Tibial artery (tissue), 4 donors: ENCODE measurements at regions not wholly inside any gene's neighbourhood (a gene's known extent, or its start where the extent isn't known, plus 50 kb on each side); places are given as distances from the start of the nearest gene placed in this dataset.
A peak's percentile ranks its signal among the peaks of the same experiment; 100 is the strongest.

Experiments used
- DNase-seq, 2 donors: peaks; one replicate each; pipeline ENCODE4 v3.0.0-alpha.2; 2019
- H3K27ac ChIP-seq, 2 donors: fragments of 200-600 bp; sonication (generic) in 1 of 2; 1 replicate in 1 of 2; 2 replicates in 1 of 2; pipeline ENCODE4 v1.5.1; 2018 to 2019; ENCODE audit warnings: mild to moderate bottlenecking in 1 of 2
- H3K27me3 ChIP-seq, 2 donors: fragments of 200-600 bp; sonication (generic) in 1 of 2; one replicate each; pipeline versions ENCODE4 v1.5.1 to v1.6.0; 2016 to 2019
- H3K36me3 ChIP-seq, 3 donors: fragments of 200-600 bp; sonication (generic) in 2 of 3; one replicate each; pipeline ENCODE4 v1.5.1; 2016 to 2019; ENCODE audit warnings: mild to moderate bottlenecking in 2 of 3
- H3K4me1 ChIP-seq, 4 donors: fragments of 200-600 bp; sonication (generic) in 2 of 4; 1 replicate in 3 of 4; 2 replicates in 1 of 4; pipeline ENCODE4 v1.5.1; 2016 to 2019
- H3K4me3 ChIP-seq, 2 donors: fragments of 200-600 bp; sonication (generic) in 1 of 2; 1 replicate in 1 of 2; 2 replicates in 1 of 2; pipeline ENCODE4 v1.5.1; 2018 to 2019; ENCODE audit warnings: mild to moderate bottlenecking in 2 of 2
- H3K9me3 ChIP-seq, 3 donors: fragments of 200-600 bp; sonication (generic) in 1 of 3; one replicate each; pipeline ENCODE4 v1.5.1; 2016 to 2019
- intact Hi-C: fragments of 100-400 bp; cut with DNase I; formaldehyde crosslinking; loops from one replicate; pipeline ENCODE4 v1.15.0; 2023; ENCODE audit warnings: low total_unique reads
- TF ChIP-seq, protein P1 (sequence below), 2 experiments: fragments of 200-600 bp in 1 of 2; fragments of 450-650 bp in 1 of 2; IDR thresholded peaks; one replicate each; pipeline ENCODE4 v1.5.1; 2017 to 2019; ENCODE audit warnings: antibody characterized with exemption in 2 of 2, mild to moderate bottlenecking in 1 of 2, moderate library complexity in 1 of 2

DNA sequence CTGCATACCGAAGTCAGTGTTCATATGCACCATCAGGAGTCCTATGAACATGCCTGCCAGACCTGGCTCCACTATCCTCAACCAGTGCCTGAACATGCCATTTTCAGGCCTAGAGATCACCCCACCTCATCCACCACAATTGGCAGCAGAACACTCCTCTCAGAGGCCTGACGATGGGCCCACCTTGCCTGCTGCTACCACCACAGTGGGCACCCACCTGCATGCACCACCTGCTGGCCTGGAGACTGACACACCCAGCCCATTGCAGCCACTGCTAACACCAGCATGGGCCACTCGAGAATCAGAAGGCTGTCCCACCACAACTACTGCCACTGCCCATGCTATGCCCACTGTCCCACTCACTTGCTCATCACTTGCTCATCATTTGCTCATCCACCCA, 130.7 kb upstream of the FAM13C start:
- DNase-seq, result no peak
- intact Hi-C loops, result no loop called here
- TF ChIP-seq, protein P1, sequence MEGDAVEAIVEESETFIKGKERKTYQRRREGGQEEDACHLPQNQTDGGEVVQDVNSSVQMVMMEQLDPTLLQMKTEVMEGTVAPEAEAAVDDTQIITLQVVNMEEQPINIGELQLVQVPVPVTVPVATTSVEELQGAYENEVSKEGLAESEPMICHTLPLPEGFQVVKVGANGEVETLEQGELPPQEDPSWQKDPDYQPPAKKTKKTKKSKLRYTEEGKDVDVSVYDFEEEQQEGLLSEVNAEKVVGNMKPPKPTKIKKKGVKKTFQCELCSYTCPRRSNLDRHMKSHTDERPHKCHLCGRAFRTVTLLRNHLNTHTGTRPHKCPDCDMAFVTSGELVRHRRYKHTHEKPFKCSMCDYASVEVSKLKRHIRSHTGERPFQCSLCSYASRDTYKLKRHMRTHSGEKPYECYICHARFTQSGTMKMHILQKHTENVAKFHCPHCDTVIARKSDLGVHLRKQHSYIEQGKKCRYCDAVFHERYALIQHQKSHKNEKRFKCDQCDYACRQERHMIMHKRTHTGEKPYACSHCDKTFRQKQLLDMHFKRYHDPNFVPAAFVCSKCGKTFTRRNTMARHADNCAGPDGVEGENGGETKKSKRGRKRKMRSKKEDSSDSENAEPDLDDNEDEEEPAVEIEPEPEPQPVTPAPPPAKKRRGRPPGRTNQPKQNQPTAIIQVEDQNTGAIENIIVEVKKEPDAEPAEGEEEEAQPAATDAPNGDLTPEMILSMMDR (IDR thresholded peaks at IDR 0.05), result no peak
- H3K9me3 ChIP-seq, result peaks cover 0 to 21% (median 10%) of the 10 kb centered on the region in 3 donors
- no peak overlapping the region for H3K27ac ChIP-seq
- no peaks in the 10 kb centered on the region for H3K36me3 ChIP-seq
- no peak overlapping the region for H3K4me3 ChIP-seq
- H3K27me3 ChIP-seq, result no peaks in the 10 kb centered on the region
- H3K4me1 ChIP-seq, result no peaks in the 10 kb centered on the region

DNA sequence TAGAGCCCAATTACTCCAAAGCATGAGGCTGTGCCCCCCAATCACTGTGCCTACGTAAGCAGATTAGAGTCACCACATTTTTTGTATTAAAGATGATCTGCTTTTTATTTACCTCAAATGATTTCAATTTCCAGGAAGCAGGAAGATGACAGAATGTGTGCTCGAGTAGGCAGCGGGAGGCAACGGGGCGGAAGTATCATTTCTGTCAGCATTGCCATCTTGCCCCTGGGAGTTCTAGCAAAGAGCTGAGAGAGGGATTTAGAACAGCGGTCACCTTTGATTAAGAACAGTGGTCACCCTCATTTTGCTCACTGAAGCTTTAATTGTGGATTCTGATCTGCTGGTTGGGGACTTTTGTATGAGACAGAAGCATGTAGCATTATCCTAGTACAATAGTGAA, 117.1 kb upstream of the FAM13C start:
- Histone ChIP-seq H3K36me3 (no peaks in the 10 kb centered on the region), H3K27ac (no peak overlapping the region), H3K27me3 (no peaks in the 10 kb centered on the region), H3K4me1 (no peaks in the 10 kb centered on the region), H3K4me3 (no peak overlapping the region), H3K9me3 (no peaks in the 10 kb centered on the region)
- TF ChIP-seq, protein P1 (IDR thresholded peaks at IDR 0.05), result no peak
- intact Hi-C loops, result no loop called here
- no peak for DNase-seq

DNA sequence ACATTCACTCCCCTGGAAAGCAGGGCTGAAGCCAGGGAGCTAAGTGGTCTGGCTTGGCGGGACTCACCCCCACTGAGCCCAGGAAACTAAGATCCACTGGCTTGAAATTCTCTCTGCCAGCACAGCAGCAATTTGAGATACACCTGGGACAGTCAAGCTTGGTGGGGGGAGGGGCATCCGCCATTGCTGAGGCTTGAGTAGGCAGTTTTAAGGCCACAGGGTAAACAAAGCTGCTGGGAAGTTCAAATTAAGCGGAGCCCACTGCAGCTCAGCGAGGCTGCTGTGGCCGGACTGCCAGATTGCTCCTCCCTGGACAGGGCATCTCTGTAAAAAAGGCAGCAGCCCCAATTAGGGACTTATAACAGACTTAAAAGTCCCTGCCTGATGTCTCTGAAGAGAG, 108.2 kb upstream of the FAM13C start:
- intact Hi-C loops, result no loop called here
- H3K36me3 ChIP-seq, result no peaks in the 10 kb centered on the region
- no peak overlapping the region for H3K27ac ChIP-seq
- TF ChIP-seq, protein P1 (IDR thresholded peaks at IDR 0.05), result no peak
- H3K4me3 ChIP-seq, result no peak overlapping the region
- no peaks in the 10 kb centered on the region for H3K4me1 ChIP-seq
- no peak for DNase-seq
- H3K9me3 ChIP-seq, result peaks cover 0 to 7% (median 7%) of the 10 kb centered on the region in 3 donors
- no peaks in the 10 kb centered on the region for H3K27me3 ChIP-seq

DNA sequence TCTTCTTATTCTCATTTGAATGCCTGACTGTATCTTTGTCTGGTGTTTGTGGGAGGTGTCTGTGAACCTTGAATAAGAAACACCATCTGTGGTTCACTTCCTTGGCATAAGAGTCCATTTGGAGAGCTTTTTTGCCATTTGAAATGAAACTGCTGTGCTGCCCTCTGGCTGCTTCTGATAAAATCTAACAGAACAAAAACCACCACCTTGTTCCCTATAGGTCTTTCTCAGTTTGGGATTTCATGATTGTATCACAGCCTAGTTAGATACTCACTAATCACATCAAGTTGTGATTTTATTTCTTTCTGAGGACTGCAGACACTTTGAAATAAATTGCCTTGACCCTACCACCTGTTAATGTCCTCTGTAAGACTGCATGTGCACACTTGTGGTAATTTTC, 102.7 kb upstream of the FAM13C start:
- H3K4me1 ChIP-seq, result peaks cover 0 to 40% (median 0%) of the 10 kb centered on the region in 4 donors
- intact Hi-C loops, result loop anchor here (10.0 kb wide), 1 partner anchor 220 kb away; no protein-coding TSS in a partner anchor
- no peak overlapping the region for H3K4me3 ChIP-seq
- no peak for DNase-seq
- no peaks in the 10 kb centered on the region for H3K36me3 ChIP-seq
- H3K27me3 ChIP-seq, result no peaks in the 10 kb centered on the region
- H3K9me3 ChIP-seq, result peaks cover 0 to 2% (median 0%) of the 10 kb centered on the region in 3 donors
- no peak overlapping the region for H3K27ac ChIP-seq
- TF ChIP-seq, protein P1 (IDR thresholded peaks at IDR 0.05), result peak; percentile 29 to 35

DNA sequence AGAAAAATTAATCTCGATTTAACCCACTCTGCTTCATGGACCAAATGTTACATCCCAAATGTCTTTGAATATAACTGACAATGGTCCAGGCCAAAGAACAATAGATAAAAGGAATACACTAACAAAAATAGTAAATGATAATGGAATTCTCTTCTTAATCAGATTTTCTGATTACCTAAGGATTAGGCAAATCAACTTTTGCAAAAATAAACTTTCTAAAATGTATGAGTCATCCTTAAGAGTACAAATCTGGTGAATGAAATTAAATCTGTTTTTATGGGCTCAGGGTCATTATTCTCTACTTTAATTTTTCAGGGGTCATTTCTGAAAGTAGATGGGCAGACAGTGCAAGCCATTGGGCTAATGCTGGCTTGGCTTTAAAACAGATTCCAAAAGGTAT, 102.1 kb upstream of the FAM13C start:
- Histone ChIP-seq H3K27me3 (no peaks in the 10 kb centered on the region), H3K27ac (no peak overlapping the region), H3K36me3 (no peaks in the 10 kb centered on the region), H3K9me3 (no peaks in the 10 kb centered on the region), H3K4me3 (no peak overlapping the region), H3K4me1 (peaks cover 0 to 42% (median 0%) of the 10 kb centered on the region in 4 donors)
- TF ChIP-seq, protein P1 (IDR thresholded peaks at IDR 0.05), result no peak
- no peak for DNase-seq
- intact Hi-C loops, result loop anchor here (10.0 kb wide), 1 partner anchor 220 kb away; no protein-coding TSS in a partner anchor

DNA sequence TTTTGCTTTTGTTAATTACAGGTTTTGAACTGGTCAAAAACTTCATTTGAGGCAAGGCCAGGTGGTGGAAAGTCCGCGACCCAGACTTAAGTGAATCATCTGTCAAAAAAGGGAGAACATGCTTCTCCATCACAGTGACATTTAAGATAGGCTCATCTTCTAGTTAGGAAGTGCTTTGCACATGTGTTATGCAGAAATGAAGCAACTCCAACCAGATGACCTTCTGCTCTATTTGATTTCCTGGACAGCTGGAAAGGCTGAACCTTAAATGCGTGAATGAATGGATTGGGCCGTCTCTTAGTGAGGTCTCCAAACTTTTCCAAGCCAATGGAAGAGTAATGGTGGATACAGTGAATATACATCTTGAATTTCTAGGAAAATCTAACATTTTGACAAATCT, 101.6 kb upstream of the FAM13C start:
- Histone ChIP-seq H3K36me3 (no peaks in the 10 kb centered on the region), H3K4me1 (peaks cover 0 to 42% (median 0%) of the 10 kb centered on the region in 4 donors), H3K4me3 (no peak overlapping the region), H3K9me3 (no peaks in the 10 kb centered on the region), H3K27ac (peak overlapping the region in 1 of 2 donors; percentile 14), H3K27me3 (no peaks in the 10 kb centered on the region)
- intact Hi-C loops, result loop anchor here (10.0 kb wide), 1 partner anchor 219 kb away; no protein-coding TSS in a partner anchor
- TF ChIP-seq, protein P1 (IDR thresholded peaks at IDR 0.05), result no peak
- no peak for DNase-seq
